ENCODE measurements at regions not wholly inside any gene's neighbourhood (a gene's known extent, or its start where the extent isn't known, plus 50 kb on each side); places are given as distances from the start of the nearest gene placed in this dataset.
"Not testable (repeated sequence)": the region's sequence is repeated elsewhere in the genome, so short reads cannot be mapped to it uniquely, and the experiment has no call there.

DNA sequence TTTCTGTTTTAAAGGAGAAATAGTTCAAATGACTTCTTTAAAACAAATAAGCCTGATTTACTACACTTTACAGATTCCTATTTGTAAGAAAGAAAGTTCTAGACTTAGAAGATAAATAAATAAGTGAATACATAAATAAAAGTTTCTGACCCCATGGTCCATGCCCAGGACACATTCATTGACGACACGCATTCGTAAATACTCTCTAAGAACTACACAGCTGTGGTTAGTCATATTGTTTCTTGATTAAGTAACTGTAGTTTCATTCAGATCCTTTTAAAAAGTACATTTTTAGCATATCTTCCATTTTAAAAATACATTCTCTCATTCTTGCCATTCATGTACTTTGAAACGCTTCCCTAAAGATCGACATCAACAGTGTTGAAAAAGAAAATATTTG lies 497.4 kb downstream of the SETD4 start:
- DNase-seq: no peak

DNA sequence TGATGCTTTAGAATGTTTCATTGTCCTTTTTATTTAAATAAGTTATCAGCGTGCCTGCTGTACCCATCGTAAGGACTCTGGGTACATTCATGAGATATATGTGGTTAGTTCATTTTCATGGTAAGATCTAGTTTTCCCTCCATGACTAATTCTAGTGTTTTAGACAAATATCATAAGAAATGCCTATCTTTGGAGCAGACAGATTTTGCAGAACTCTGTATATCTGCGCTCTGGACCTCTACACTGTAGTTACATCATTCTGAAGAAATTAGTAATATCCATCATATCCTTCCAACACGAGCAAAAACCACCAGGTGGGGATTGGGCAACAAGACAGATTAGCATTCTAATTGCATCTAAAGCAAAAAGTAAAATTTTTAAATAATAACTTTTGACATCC lies 499.2 kb downstream of the SETD4 start:
- no peak for DNase-seq

DNA sequence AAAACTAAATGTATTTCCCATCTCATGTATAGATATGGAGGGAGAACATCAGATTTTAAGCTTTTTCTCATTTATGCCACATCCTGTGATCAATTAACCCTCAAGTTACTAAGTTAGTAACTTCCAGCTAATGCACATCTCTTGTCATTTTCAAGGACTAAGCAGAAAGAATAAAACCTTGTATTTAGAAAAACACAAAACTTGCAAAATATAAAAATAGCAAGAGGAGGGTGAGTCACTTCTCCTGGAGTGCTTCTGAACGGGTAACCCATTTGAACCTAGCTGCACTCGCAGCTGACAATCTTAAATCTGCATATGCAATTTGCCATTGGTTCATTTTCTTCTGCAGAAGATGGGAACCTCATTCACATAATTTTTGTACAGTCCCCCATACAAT lies 500.5 kb downstream of the SETD4 start:
- DNase-seq: peak in 3 of 4 experiments; percentile 17 to 57 (median 36)

DNA sequence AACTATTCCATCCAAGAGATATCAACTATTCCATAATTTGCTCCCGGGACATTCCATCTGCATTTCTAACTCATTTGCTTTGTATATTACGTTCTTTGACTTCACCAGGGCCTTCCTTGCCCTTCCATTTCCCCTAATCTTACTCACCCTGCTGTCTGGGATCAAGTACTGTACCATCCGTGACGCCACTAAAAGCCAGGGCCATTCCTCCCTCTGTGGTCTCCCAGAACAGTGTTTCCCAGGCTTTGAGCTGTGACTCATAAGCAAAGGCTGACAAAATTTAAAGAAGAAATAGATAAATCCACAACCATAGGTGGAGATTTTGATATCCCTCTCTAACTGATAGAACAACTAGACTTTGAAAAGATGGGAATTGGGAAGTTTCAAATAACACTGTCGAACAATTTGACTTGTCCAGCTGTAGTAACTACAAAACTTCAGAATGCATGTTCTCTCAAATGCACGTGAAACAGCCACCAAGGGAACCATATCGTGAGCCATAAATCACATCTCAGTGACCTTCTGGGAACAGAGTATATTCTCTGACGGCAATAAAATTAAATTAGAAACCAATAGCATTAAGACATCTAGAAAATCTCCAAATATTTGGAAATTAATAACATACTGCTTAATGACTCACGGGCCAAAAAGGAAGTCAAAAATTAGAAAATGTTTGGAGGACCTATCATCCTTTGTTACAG lies 501.0 kb downstream of the SETD4 start:
- peak; percentile 17 to 52 (median 22) for DNase-seq

DNA sequence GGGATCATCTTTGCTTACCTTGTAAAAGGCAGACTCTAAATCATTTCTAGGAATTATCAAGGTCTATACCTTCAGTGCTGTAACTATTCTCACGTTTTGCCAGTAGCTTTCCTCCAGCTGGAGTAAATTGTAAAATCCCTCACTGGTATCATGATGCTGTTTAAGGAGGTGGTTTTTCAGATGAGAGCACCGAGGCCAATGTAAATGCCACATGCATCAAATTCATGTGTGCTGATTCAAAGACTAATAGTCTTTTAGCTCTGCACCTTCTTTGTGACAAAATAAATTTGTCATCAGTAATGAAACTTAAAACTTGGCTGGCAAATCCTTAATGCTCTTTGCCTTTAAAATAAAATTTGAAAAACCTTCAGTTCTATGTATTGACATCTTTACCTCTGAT lies 503.8 kb downstream of the SETD4 start:
- no peak for DNase-seq

DNA sequence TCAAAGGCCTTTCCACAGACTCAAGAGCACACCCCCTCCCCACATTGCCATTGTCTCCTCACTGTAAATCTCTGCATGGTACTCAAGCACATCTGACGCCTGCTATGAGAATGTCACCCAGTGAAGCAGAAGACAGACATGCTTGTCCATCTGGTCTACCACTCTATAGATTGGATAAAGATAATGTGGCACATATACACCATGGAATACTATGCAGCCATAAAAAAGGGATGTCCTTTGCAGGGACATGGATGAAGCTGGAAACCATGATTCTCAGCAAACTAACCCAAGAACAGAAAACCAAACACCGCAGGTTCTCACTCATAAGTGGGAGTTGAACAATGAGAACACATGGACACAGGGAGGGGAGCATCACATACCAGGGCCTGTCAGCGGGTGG lies 503.4 kb upstream of the RUNX1 start:
- not testable (repeated sequence) for DNase-seq

DNA sequence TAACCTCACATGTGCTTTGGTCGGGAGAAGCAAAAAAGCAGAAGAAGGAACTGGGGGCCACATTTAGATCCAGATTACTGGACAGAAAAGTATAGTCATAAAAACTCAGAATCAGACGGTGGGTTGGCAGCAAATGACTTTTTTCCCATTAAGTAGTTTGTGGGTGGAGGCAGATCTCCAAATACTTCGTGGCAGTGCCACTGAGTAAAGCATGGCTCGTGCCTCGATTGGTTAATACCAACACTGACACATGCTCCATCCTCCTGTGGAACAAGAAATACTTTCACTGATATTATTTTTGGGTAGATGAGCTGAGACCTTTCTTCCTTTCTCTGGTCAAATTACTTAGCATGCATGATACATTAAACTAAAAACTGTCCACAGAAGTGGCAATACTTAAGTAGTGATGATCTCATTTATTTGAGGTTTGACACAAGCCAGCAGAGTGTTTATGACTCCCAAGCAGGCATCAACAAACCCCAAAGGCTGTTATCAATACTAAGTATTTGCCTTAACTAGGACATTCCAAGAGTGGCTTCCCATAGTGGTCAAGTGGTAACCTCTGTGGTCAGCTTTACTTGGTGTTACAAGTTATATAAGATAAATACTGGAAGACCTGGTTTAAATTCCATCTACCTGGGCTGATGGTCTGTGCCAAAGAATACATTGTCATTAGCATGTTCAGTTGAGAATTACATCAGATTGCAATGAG lies 500.0 kb upstream of the RUNX1 start:
- DNase-seq: no peak

DNA sequence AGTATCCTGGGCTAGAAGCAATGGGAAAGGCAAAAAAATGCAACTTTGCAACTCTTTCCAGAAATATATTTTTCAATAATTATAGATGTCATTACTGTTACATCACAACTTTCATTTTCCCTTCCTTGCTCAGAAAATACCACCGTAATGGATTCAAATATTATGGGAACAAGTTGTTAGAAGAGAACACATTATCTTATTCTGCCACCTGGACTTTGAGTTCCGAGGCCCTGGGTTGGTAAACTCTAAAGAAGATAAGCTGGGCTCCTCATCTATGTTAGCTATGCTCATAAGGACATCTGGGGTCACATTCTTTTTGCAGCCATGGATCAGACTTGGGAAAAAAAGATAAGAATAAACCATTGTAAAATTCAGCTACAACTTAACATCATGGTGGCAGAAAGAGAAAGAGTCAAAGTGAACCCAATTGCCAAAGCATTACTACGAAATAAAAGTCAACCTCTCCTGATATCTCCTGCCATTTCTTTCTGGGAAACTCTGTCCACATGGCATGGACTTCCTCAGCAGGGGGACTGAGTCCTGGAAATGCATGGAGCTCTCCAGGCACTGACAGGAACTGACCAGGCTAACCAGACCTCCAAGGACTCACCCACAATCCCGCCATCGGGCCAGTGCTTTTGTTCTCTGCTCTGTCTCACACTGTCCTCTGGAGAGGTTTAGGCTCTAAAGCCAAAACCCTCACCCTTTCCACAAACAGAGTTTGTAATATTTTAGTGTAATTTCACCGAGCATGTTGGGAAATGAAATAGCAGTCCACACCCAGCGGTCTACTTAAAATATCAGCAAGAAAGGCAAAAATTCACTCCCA lies 499.1 kb upstream of the RUNX1 start:
- DNase-seq: no peak

DNA sequence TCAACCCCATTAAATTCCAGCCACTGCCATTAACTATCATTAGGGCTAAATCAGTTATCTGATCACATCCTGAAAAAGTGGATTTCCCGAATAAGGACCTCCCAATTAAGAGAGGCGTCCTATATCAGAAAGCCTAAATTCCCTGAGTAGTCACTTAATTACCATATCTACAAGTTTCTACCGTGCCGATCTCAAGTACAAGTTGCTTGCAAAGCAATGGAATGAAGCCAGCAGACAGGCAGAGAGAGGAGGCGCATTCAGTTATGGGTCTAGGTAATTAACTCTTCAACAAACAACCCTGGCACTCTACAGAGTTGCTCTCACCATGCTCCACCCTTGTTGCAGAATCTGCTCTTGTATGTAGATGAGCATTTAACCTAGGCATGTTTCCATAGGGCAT lies 494.6 kb upstream of the RUNX1 start:
- DNase-seq: no peak

DNA sequence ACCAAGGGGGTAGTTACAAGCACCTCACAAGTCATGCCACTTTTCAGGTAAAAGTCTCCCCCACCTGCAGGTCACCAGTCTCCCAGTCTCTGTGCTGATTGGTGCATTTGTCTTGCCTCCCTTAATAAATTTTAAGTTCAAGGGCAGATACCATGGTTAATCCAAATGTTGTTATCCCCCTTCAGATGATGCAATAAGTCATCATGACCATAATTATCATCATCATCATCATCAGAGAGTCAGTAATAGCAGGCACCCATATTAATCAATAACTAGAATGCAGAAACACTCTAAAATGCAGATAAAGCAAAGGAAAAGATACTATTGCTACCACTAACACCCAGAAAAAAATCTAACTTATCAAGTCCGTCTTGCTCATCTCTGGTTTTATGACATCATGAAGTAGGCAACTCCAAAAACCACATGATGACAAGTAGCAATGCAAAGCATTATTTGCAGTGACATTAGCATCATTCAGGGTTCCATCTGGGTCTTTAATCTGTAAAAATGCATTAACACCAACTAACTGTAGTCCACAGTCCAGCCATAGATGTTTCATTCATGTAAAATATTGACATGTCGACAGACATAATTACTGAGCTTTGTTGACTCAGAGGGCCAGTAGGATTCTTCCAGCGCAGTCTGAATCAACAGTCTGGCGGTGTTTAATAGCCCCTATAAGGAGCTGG lies 492.0 kb upstream of the RUNX1 start:
- DNase-seq: no peak

DNA sequence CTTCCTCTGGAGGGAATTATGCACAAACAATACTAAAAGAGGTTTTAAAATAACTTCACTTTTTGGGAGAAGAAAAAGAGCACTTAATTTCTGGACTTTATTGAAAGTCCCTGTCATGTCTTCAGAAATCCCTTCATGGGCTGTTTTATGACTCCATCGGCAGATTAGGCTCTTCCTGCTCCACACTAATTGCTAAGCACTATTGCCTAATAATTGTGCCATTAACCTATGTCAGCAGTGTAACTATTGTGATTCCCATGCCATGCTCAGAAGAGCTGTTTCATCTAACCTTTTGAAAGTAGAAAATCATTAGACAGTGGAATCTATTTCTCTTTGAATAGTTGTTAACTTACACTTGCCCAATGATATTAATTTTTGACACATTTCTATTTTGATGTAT lies 489.3 kb upstream of the RUNX1 start:
- peak in 1 of 4 experiments; percentile 24 for DNase-seq

DNA sequence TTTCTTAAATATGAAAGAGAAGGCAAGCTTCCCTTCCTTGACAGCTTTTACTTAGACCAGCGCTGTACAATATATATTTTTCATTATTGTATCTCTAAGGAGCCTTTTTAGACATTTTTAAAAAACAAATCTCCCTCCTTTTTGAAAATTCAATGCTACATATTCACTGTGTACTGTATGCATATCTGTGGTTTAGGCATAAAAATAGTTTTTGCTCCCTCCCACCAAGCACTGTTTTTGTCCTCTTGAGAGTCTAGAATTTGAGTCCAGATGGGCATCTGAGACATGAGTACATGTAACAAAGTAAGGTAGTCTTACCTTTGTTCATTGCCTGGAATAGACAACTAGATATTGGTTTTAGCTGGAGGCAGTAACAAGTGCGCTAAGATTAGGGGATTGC lies 488.5 kb upstream of the RUNX1 start:
- no peak for DNase-seq

DNA sequence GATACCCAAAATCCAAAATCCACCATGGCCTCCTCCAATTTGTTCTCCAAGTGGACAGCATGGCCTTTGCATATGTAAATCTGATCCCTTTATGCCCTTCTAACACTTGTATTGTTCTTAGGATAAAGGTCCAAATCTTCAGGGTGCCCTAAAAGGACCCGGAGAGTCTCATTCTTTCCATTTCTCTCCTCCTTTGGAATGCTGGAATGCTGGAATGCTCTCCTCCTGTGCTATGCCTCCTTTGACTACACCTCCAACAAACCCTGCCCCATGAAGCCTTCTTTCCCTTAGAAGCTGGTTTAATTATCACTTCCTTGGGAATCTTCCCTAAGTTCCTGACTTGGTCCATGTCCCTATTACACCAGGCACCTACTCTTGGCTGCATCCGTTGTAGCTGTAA lies 484.8 kb upstream of the RUNX1 start:
- no peak for DNase-seq

DNA sequence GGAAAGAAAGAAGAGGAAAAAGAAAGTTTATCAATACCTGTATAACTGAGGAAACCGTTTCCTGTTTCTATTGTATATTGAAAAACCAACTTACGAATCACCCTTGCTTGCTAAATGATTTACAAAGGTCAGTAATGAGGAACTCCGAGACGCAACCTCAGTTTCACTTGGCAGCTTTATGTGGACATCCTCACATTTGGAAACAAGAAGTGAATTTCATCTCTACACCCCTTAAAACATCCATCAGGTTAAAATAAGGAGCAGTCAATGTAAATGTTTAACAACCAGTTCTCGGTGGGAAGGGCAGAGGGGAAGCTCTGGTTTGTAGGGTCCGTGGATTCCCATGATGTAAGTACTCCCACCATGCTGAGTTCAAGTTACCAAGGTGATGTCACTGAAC lies 481.7 kb upstream of the RUNX1 start:
- DNase-seq: peak; percentile 63 to 82 (median 75)

DNA sequence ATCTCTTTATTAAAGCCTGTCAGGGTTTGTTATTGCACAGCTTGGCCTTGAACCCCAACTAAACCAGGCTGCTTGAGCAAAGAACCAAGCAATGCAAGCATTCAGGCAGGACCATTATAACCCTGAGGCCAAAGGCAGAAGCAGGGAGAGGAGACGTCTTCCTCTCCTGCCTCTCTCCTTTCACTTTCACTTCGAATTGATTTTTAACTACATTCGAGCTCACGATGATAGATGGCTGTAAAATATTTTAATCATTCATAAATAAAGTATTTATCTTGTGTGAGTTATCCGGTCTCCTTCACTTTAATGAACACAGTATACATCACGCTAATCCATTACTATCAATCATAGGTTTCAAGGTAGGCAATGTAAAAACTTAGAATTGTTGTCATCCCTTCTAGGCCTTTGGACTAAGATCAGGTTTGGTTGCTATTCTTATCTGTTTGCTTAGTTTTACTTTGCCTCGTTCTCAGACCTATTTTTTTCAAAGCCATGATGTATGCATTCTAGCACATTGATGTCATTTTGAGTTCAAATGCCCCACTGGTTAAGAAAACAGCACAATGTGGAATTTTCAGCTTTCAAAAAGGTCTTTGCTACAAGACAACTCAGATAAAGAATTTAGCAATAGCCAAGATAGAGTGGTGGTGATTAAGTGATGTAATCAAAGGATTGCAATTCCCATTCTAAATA lies 480.2 kb upstream of the RUNX1 start:
- DNase-seq: peak in 3 of 4 experiments; percentile 24 to 36 (median 26)

DNA sequence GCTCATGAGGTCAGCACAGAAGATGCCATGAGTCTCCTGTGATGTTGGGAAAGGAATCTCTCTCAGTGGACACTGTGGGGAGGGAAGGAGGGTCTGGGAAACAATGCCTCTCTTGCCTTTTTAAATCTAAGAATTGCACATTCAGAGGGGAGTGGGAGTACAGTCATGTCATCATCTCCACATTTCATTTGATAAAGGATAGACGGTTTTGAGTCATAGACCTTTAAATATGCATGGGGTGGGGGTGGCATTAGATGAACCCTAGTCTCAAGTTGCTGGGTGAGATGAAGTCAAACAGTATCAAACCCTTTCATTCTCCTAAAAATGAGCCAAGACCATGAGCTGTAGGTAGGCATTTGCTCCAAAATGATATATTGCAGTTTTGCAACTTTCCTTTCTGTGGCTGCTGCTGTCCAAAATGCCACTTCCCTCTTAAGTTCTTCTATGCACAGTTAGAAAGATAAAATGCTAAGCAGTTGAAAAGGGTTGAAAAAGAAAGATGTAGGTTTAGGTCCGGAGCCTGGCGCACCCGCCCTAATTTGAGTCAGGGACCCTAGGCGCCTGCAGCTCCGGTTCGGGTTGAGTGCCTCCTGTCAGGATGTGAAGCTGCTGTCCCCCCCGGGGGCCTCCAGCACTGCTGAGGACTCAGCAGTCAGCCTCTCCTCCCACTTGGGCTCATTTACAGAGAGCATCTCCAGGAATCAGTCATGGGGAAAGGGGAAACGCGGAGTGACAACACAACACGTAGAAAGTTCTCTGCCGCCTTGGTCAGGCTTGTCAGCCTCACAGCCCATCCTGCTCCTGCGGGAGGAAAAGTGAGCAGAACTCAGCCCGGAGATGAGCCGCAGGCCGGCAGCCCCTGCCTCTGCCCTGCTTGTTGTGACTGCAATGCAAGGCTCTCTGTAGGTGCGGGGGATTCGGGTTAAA lies 479.3 kb upstream of the RUNX1 start:
- DNase-seq: peak; percentile 50 to 77 (median 64)

DNA sequence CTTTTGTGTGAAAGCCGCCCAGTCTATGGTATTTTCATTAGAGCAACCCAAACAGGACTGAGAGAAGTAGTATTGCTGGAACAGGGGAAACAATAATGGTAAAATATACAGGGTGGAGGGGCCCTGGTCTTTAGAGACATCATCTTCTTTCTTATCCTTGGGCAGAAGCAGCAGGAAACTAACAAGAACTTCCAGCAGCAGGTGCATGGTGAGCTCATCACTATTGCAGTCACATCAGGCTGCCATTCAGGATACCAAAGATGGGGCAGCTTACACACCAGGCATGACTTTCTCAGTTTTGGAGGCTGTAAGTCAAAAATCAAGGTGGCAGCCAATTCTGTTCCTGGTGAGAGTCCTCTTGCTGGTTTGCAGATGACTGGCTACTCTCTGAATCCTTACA lies 478.3 kb upstream of the RUNX1 start:
- no peak for DNase-seq

DNA sequence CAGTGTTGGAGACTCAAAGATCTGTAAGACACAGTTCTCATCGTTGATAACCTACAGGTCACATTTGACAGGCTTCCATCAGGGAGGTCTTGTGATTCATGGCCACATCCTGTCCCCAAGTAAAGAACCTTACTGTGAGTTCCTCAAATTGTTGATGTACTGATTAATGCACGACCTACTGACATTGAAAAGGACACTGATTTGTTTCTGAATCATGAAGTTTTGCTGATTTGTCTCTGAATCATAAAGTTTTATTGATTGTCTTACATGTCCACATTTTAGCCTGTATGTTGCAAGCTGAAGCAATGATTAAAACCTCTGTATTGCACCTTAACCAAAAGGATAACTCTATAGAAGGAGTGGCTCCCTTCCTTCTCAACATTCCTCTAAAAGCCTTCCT lies 476.3 kb upstream of the RUNX1 start:
- peak; percentile 19 to 54 (median 40) for DNase-seq

DNA sequence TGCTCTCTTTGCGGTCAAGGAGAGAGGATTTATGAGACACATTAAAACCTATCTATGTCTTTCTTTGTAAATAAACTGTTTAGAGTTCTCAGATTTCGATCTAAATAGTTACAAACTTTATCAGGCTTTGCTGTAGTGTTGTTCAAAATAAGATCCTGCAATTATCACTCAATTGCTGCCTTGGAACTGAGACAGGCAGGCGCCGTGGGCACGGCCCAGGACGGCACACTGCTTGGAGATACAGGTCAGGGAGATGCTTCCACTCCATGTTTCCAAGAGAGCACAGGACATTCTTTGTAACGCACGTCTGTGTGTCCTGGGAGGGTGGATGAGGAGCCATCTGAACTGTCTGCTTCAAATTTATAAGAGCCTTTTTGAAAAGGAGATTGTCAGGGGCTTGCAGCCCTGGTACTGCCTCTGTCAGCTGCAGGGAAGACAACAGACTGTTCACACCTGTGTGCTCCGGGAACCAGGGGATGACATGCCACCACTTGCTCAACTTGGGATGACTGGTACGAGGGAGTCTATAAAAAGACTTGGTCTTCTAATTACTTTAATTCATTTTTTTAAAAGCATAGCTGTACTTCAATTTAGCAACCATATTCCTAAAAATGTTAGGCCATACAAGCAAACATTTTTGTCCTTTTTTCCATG lies 472.9 kb upstream of the RUNX1 start:
- no peak for DNase-seq

DNA sequence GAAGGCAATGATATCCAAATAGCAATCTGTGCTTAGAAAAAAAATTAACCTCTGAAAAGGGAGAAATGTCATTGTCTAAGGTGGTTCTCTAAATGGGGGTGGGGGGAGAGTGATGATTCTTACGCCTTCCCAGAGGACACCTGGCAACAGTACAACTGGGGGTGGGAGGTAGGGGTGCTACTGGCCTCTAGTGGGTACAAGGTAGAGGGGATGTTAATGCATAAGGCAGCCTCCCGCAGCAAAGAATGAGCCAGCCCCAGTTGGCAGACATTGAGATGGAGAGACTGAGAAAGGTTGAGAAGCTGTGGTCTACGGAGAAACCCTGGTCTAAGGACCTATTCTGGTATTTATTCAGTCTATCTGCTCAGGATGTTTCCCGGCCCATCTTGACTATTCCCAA lies 472.2 kb upstream of the RUNX1 start:
- no peak for DNase-seq

DNA sequence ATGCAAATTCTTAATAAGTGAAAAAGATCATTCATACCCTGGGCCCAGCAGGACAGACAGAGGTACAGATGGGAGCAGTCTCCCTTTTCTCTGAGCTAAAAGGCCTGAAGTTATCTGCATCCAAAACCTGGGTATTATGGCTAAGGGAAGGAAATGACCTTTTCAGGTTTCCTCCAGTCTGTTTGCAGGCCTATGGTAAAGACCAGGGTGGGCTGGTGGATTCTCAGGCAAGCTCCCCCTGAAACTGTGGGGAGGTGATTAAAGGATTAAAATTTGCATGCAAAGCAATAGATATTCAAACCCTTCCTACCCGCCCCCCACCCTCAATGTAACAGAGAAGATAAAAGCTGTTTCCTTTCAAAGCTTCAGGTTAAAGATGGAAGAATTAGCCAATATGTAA lies 471.8 kb upstream of the RUNX1 start:
- no peak for DNase-seq
